Endothelial cell of umbilical vein (primary cell): ENCODE measurements at regions not wholly inside any gene's neighbourhood (a gene's known extent, or its start where the extent isn't known, plus 50 kb on each side); places are given as distances from the start of the nearest gene placed in this dataset.

ENCODE experiments used
- BruUV-seq: library from RNA; stranded (reverse); fragments of 400-500 nt; replicated peaks from 2 replicates; lab custom pipeline; 2021; lab: Mats Ljungman, UMichigan
- CTCF ChIA-PET: fragments of 300-600, 350-600 bp; sonication (Branson Sonifier 250); formaldehyde crosslinking; loops from one replicate; lab custom pipeline; 2021; ENCODE audit warnings: antibody characterized with exemption, inconsistent platforms; lab: Charles Lee
- POLR2A ChIA-PET: fragments of 300-600, 350-600 bp; sonication (Branson Sonifier 250); formaldehyde crosslinking; loops from one replicate; lab custom pipeline; 2021; ENCODE audit warnings: antibody characterized with exemption, inconsistent platforms; lab: Charles Lee
- DNase-seq: peaks from one replicate; pipeline ENCODE4 v3.0.0-alpha.2; 2011; ENCODE audit warnings: low read depth, low spot score
- FAIRE-seq: peaks from 2 replicates; lab custom pipeline; 2011; peaks lifted over from hg19 to GRCh38; lab: Jason Lieb, UNC
- H2AFZ ChIP-seq: 2 replicates; pipeline ENCODE4 v1.6.0; 2012; ENCODE audit warnings: low read depth, low read length, control low read depth, inconsistent platforms
- H3K27ac ChIP-seq: 2 replicates; pipeline ENCODE4 v1.5.1; 2011; ENCODE audit warnings: low read depth, mild to moderate bottlenecking, control low read depth, low read length, moderate library complexity; ENCODE audit not compliant: insufficient read depth
- H3K27me3 ChIP-seq, 2 experiments: 2 replicates each; pipeline versions ENCODE4 v1.6.0 to v1.6.1; 2011; ENCODE audit warnings: low read length in 2 of 2, mixed read lengths in 1 of 2; ENCODE audit not compliant: control insufficient read depth in 2 of 2, insufficient read depth in 2 of 2
- H3K36me3 ChIP-seq, 2 experiments: 2 replicates in 1 of 2; 3 replicates in 1 of 2; pipeline ENCODE4 v1.5.1; 2011; ENCODE audit warnings: low read length in 2 of 2, mild to moderate bottlenecking in 1 of 2, moderate library complexity in 1 of 2; ENCODE audit not compliant: control insufficient read depth in 2 of 2, insufficient read depth in 2 of 2; ENCODE audit errors: extremely low read depth in 1 of 2
- H3K4me1 ChIP-seq: 3 replicates; pipeline ENCODE4 v1.5.1; 2011; ENCODE audit warnings: mild to moderate bottlenecking, low read length; ENCODE audit not compliant: control insufficient read depth, insufficient read depth; ENCODE audit errors: extremely low read depth
- H3K4me2 ChIP-seq: 2 replicates; pipeline ENCODE4 v1.6.1; 2011; ENCODE audit warnings: low read length, control low read depth, mixed read lengths; ENCODE audit not compliant: insufficient read depth
- H3K4me3 ChIP-seq, 3 experiments: fragments of 200-600 bp in 1 of 3; sonication (generic), shearing (Covaris generic) in 1 of 3; replicated peaks in 1 of 3; 2 replicates each; pipeline ENCODE4 v1.5.1; 2011 to 2016; ENCODE audit warnings: control low read depth in 3 of 3, low read length in 3 of 3, mild to moderate bottlenecking in 2 of 3, inconsistent platforms in 1 of 3, low read depth in 1 of 3, moderate library complexity in 1 of 3; ENCODE audit not compliant: insufficient read depth in 1 of 3
- H3K79me2 ChIP-seq: 2 replicates; pipeline ENCODE4 v1.6.0; 2012; ENCODE audit warnings: low read length, inconsistent platforms; ENCODE audit not compliant: control insufficient read depth, insufficient read depth
- H3K9ac ChIP-seq: replicated peaks from 2 replicates; pipeline ENCODE3; 2011; ENCODE audit warnings: low read length, control low read depth; ENCODE audit not compliant: insufficient read depth; ENCODE audit errors: extremely low read depth
- H3K9me1 ChIP-seq: replicated peaks from 3 replicates; pipeline ENCODE4 v1.6.0; 2011; ENCODE audit warnings: mild to moderate bottlenecking, low read length; ENCODE audit not compliant: control insufficient read depth, insufficient read depth; ENCODE audit errors: extremely low read depth
- H3K9me3 ChIP-seq: replicated peaks from 2 replicates; pipeline ENCODE4 v1.5.1; 2012; ENCODE audit warnings: low read length, inconsistent platforms; ENCODE audit not compliant: control insufficient read depth, insufficient read depth
- H4K20me1 ChIP-seq: replicated peaks from 2 replicates; pipeline ENCODE3; 2011; ENCODE audit warnings: mild to moderate bottlenecking, low read length; ENCODE audit not compliant: control insufficient read depth, insufficient read depth; ENCODE audit errors: extremely low read depth
- CTCF ChIP-seq, 2 donors: IDR thresholded peaks; 1 replicate in 1 of 2; 2 replicates in 1 of 2; pipeline ENCODE4 v1.5.1; 2011; ENCODE audit warnings: low read length in 2 of 2, mild to moderate bottlenecking in 2 of 2, moderate library complexity in 2 of 2, control low read depth in 1 of 2, inconsistent platforms in 1 of 2, low read depth in 1 of 2; ENCODE audit not compliant: insufficient read depth in 1 of 2; ENCODE audit errors: extremely low read depth in 1 of 2
- EZH2 ChIP-seq: IDR thresholded peaks from 2 replicates; pipeline ENCODE4 v1.6.1; 2012; ENCODE audit warnings: borderline replicate concordance, low read depth, mild to moderate bottlenecking, moderate library complexity, low read length, inconsistent platforms; ENCODE audit not compliant: severe bottlenecking
- FOS ChIP-seq: IDR thresholded peaks from 2 replicates; pipeline ENCODE4 v1.6.1; 2011; ENCODE audit warnings: mild to moderate bottlenecking, low read length, moderate library complexity, borderline replicate concordance; ENCODE audit not compliant: insufficient read depth
- GATA2 ChIP-seq: IDR thresholded peaks from 2 replicates; pipeline ENCODE4 v1.7.0; 2011; ENCODE audit warnings: low read depth, mild to moderate bottlenecking, moderate library complexity, mixed read lengths, low read length; ENCODE audit not compliant: insufficient read length, insufficient read depth
- JUN ChIP-seq: IDR thresholded peaks from 2 replicates; pipeline ENCODE4 v1.6.1; 2011; ENCODE audit warnings: borderline replicate concordance, low read depth; ENCODE audit not compliant: insufficient read length, insufficient read depth
- MAX ChIP-seq: IDR thresholded peaks from 2 replicates; pipeline ENCODE4 v1.6.1; 2011; ENCODE audit not compliant: insufficient read depth, insufficient read length
- MYC ChIP-seq: IDR thresholded peaks from one replicate; pipeline ENCODE4 v1.6.1; 2011; ENCODE audit warnings: mild to moderate bottlenecking, low read depth, low read length
- POLR2A ChIP-seq: IDR thresholded peaks from 2 replicates; pipeline ENCODE4 v1.6.1; 2012; ENCODE audit warnings: low read depth, mild to moderate bottlenecking, control low read depth, low read length
- POLR2AphosphoS5 ChIP-seq: IDR thresholded peaks from 2 replicates; pipeline ENCODE4 v1.6.1; 2012; ENCODE audit warnings: low read depth, mild to moderate bottlenecking, control low read depth, low read length, moderate library complexity; ENCODE audit not compliant: insufficient read depth
- dilution Hi-C: fragments of 300-500 bp; cut with MboI; formaldehyde crosslinking; loops from one replicate; pipeline ENCODE4 v1.15.0; 2019; ENCODE audit warnings: low sequenced_read_pairs; ENCODE audit not compliant: extremely low pct_ligation_motif_present
- intact Hi-C: fragments of 100-400 bp; cut with micrococcal nuclease; formaldehyde crosslinking; loops from one replicate; pipeline ENCODE4 v1.10.0; 2022

GRCh38 chr6:122930252-122931180, 65.5 kb upstream of the CLVS2 start:
- Histone ChIP-seq H3K4me1 (no peaks in the 10 kb centered on the region), H3K9me1 (no peaks in the 10 kb centered on the region), H3K9me3 (no peaks in the 10 kb centered on the region), H3K79me2 (no peaks in the 10 kb centered on the region), H3K4me2 (no peak overlapping the region), H3K27me3 (no peaks in the 10 kb centered on the region), H3K36me3 (no peaks in the 10 kb centered on the region), H2AFZ (no peak overlapping the region), H3K4me3 (no peak overlapping the region), H3K27ac (no peak overlapping the region), H4K20me1 (no peaks in the 10 kb centered on the region), H3K9ac (no peak overlapping the region)
- BruUV-seq, result no TSS peak
- DNase-seq (no peak), FAIRE-seq (no peak)
- intact Hi-C loops (no loop called here), dilution Hi-C loops (no loop called here)
- TF ChIP-seq POLR2A (no peak), GATA2 (no peak), JUN (no peak), CTCF (IDR thresholded peaks at IDR 0.05; ENCODE audit: extremely low read depth in 1 of 2, insufficient read depth in 1 of 2, low read depth in 1 of 2, low read length in 2 of 2) (no peak), MAX (no peak), FOS (no peak), EZH2 (no peak), MYC (no peak), POLR2AphosphoS5 (no peak)
- CTCF ChIA-PET, result no interaction called here
- POLR2A ChIA-PET, result no interaction called here
